ENCODE measurements at regions not wholly inside any gene's neighbourhood (a gene's known extent, or its start where the extent isn't known, plus 50 kb on each side); places are given as distances from the start of the nearest gene placed in this dataset.
"Not testable (repeated sequence)": the region's sequence is repeated elsewhere in the genome, so short reads cannot be mapped to it uniquely, and the experiment has no call there.

DNA sequence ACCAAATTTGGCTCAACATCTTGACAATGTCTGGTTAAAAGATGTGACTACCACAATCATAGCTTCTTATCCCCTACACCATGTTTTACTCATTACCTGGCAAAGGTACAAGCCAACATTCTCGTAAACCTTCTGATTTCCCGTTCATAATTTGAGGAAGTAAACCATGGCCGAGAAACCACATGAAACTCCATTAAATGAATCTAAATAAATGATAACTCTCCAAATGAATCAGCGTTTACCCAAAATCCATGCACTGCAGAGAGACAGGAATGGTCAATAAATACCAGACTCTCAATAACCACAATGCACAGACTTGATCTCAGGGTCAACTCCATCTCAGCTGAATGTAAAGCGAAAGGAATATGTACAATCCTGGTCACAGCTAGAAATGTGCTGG is 125.2 kb downstream of the TYW3 start:
- ChIA-PET POLR2A (no interaction called here), CTCF (no interaction called here)
- DNase-seq (ENCODE audit: low read depth, low spot score): no peak
- H3K4me3 ChIP-seq (ENCODE audit: low read depth, low read length): no peak overlapping the region
- TF ChIP-seq, protein P1, sequence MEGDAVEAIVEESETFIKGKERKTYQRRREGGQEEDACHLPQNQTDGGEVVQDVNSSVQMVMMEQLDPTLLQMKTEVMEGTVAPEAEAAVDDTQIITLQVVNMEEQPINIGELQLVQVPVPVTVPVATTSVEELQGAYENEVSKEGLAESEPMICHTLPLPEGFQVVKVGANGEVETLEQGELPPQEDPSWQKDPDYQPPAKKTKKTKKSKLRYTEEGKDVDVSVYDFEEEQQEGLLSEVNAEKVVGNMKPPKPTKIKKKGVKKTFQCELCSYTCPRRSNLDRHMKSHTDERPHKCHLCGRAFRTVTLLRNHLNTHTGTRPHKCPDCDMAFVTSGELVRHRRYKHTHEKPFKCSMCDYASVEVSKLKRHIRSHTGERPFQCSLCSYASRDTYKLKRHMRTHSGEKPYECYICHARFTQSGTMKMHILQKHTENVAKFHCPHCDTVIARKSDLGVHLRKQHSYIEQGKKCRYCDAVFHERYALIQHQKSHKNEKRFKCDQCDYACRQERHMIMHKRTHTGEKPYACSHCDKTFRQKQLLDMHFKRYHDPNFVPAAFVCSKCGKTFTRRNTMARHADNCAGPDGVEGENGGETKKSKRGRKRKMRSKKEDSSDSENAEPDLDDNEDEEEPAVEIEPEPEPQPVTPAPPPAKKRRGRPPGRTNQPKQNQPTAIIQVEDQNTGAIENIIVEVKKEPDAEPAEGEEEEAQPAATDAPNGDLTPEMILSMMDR (IDR thresholded peaks at IDR 0.05; ENCODE audit: insufficient read depth, low read length, missing control alignments): no peak

DNA sequence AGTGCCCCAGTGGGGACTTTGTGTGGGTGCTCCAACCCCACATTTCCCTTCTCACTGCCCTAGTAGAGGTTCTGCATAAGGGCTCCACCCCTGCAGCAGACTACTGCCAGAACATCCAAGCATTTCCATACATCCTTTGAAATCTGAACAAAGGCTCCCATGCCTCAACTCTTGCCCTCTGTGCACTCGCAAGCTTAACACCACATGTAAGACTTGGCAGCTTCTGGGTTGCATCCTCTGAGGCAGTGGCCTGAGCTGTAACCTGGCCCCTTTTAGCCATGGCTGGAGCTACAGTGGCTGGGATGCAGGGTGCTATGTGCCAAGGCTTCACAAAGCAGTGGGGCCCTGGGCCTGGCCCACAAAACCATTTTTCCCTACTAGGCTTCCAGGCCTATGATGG is 128.9 kb downstream of the TYW3 start:
- DNase-seq (ENCODE audit: low read depth, low spot score): no peak
- ChIA-PET POLR2A (no interaction called here), CTCF (no interaction called here)
- H3K4me3 ChIP-seq (ENCODE audit: low read depth, low read length): no peak overlapping the region
- TF ChIP-seq, protein P1 (IDR thresholded peaks at IDR 0.05; ENCODE audit: insufficient read depth, low read length, missing control alignments): no peak

DNA sequence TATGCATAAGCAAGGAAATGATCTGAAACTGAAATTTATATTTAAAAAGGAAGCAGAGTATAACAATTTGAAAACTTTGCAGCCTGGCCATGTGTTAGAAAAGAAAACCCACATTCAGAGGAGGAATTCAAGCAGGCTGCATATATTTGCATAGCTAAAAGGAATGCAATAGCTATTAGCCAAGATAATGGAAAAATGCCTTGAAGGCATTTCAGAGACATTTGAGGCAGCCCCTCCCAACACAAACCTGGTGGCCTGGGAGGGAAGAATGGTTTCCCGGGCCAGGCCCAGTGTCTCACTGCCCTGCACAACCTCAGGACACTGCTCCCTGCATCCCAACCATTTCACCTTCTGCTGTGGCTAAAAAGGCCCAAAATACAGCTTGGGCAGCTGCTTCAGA is 136.8 kb downstream of the TYW3 start:
- TF ChIP-seq, protein P1 (IDR thresholded peaks at IDR 0.05; ENCODE audit: insufficient read depth, low read length, missing control alignments): no peak
- ChIA-PET POLR2A (no interaction called here), CTCF (no interaction called here)
- DNase-seq (ENCODE audit: low read depth, low spot score): no peak
- H3K4me3 ChIP-seq (ENCODE audit: low read depth, low read length): no peak overlapping the region

DNA sequence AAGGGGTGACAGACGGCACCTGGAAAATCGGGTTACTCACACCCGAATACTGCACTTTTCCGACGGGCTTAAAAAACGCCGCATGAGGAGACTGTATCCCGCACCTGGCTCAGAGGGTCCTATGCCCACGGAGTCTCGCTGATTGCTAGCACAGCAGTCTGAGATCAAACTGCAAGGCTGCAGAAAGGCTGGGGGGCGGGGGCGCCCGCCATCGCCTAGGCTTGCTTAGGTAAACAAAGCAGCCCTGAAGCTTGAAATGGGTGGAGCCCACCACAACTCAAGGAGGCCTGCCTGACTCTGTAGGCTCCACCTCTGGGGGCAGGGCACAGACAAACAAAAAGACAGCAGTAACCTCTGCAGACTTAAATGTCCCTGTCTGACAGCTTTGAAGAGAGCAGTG is 144.4 kb downstream of the TYW3 start:
- H3K4me3 ChIP-seq (ENCODE audit: low read depth, low read length); POLR2A ChIA-PET; CTCF ChIA-PET; DNase-seq (ENCODE audit: low read depth, low spot score): not testable (repeated sequence)

DNA sequence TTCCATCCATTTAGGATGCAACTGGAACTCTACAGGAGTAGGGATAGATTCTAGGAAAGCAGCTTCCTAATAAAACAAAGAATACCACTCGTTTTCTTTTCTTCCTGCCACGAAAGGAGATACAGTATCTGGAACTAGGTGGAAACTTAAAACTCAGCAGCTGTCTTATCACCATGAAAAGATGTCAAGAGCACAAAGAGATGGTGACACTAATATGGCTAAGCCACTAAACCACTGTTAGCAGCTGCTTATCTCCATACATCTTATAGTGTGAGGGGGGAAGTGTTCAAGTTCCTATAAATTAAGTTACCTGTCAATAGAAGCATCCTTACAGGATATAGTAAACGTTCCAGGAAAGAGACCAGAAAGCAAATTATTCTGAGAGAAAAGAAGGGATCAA is 162.5 kb downstream of the TYW3 start:
- H3K4me3 ChIP-seq (ENCODE audit: low read depth, low read length): no peak overlapping the region
- ChIA-PET CTCF (no interaction called here), POLR2A (no interaction called here)
- TF ChIP-seq, protein P1 (IDR thresholded peaks at IDR 0.05; ENCODE audit: insufficient read depth, low read length, missing control alignments): no peak
- DNase-seq (ENCODE audit: low read depth, low spot score): no peak

DNA sequence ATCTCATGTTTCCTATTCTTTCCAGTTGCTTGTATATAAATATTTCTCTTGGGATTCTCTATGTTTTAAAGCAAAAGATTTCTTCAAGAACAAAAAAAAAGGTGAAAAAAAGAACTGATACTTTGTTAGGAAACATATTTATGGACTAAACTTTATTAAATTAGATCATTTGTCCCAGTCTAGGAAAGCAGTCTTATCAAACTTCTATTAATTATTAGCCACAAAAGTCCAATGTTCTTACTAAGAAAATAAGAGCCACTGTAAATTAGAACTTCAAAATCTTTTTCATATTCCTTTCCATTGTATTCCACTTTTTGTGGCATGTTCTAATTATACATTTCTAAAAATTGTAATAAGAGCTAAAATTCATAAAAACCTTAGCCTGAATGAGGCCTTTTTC is 175.2 kb downstream of the TYW3 start:
- TF ChIP-seq, protein P1 (IDR thresholded peaks at IDR 0.05; ENCODE audit: insufficient read depth, low read length, missing control alignments): no peak
- no peak for DNase-seq (ENCODE audit: low read depth, low spot score)
- no peak overlapping the region for H3K4me3 ChIP-seq (ENCODE audit: low read depth, low read length)
- CTCF ChIA-PET: no interaction called here
- POLR2A ChIA-PET: no interaction called here

DNA sequence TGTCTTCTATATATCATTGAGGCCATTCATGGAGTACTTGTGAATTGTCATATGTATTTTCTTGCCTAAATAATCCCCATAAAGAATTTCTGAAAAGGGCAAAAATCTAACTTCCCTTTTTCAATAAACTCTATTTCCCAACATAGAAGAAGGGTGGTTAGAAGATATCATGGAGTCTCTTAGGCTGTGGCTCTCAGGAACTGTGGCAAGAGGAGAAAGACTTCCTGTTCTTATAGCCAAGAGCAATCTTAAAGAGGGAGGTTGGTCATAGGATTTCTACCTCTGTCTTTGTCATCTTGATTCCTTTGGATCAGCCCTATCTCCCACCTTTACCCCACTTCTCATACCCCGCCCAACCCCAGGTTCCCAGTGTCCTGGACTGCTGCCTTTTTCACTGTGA is 175.8 kb downstream of the TYW3 start:
- CTCF ChIA-PET: no interaction called here
- no peak overlapping the region for H3K4me3 ChIP-seq (ENCODE audit: low read depth, low read length)
- DNase-seq (ENCODE audit: low read depth, low spot score): no peak
- TF ChIP-seq, protein P1 (IDR thresholded peaks at IDR 0.05; ENCODE audit: insufficient read depth, low read length, missing control alignments): no peak
- POLR2A ChIA-PET: no interaction called here
